C4-2B (cell line): ENCODE measurements at regions not wholly inside any gene's neighbourhood (a gene's known extent, or its start where the extent isn't known, plus 50 kb on each side); places are given as distances from the start of the nearest gene placed in this dataset.

Experiments
- CTCF ChIP-seq: fragments of 450-650 bp; conservative IDR thresholded peaks from 2 replicates; pipeline ENCODE4 v1.5.1; 2017; ENCODE audit warnings: mild to moderate bottlenecking
- ZFX ChIP-seq: fragments of 450-650 bp; IDR thresholded peaks from 2 replicates; pipeline ENCODE4 v1.6.1; 2017

- TF ChIP-seq CTCF (no peak), ZFX (no peak)
Measured at GRCh38 chr7:1372063-1372462, 87.2 kb downstream of the MICALL2 start.
